GM12891 (cell line): ENCODE measurements at regions not wholly inside any gene's neighbourhood (a gene's known extent, or its start where the extent isn't known, plus 50 kb on each side); places are given as distances from the start of the nearest gene placed in this dataset.

Experiments
- POLR2A ChIP-seq: IDR thresholded peaks from 2 replicates; pipeline ENCODE4 v1.6.1; 2011; ENCODE audit warnings: low read depth, low read length, control low read depth
- POU2F2 ChIP-seq: IDR thresholded peaks from 2 replicates; pipeline ENCODE4 v1.6.1; 2011; ENCODE audit warnings: low read depth, mild to moderate bottlenecking, control low read depth, low read length, moderate library complexity
- SPI1 ChIP-seq: IDR thresholded peaks from 2 replicates; pipeline ENCODE4 v1.6.1; 2011; ENCODE audit warnings: low read depth, low read length, control low read depth
- TAF1 ChIP-seq: IDR thresholded peaks from 2 replicates; pipeline ENCODE4 v1.6.1; 2011; ENCODE audit warnings: low read depth, low read length, control low read depth

GRCh38 chr13:62096652-62097051, 681.0 kb upstream of the PCDH20 start:
- TF ChIP-seq TAF1 (no peak), POLR2A (no peak), SPI1 (no peak), POU2F2 (no peak)
